ENCODE measurements at regions not wholly inside any gene's neighbourhood (a gene's known extent, or its start where the extent isn't known, plus 50 kb on each side); places are given as distances from the start of the nearest gene placed in this dataset.

- H3K9me2 ChIP-seq = no peaks in the 10 kb centered on the region
- WGBS (ENCODE audit: low lambda C conversion rate) = 44% methylated on average over 7 of the region's 7 CpGs
- no peak overlapping the region for H3K4me2 ChIP-seq
- H2AFZ ChIP-seq (ENCODE audit: low read depth) = no peak overlapping the region
- ChIA-PET CTCF (no interaction called here), POLR2A (no interaction called here)
- no peak overlapping the region for H3K4me3 ChIP-seq (ENCODE audit: low read depth in 2 of 2, low read length in 1 of 2)
- H3K4me1 ChIP-seq (ENCODE audit: control insufficient read depth in 1 of 2, insufficient read depth in 2 of 2, low read depth in 1 of 2, low read length in 1 of 2) = no peaks in the 10 kb centered on the region
- DNase-seq = no peak
- H3K79me2 ChIP-seq (ENCODE audit: insufficient read depth) = no peaks in the 10 kb centered on the region
- H3K36me3 ChIP-seq (replicated peaks in 1 of 2; ENCODE audit: control insufficient read depth in 1 of 2, insufficient read depth in 2 of 2, low read length in 1 of 2) = no peaks in the 10 kb centered on the region
- no peak overlapping the region for H3K9ac ChIP-seq
- no peak for TF ChIP-seq ZBTB33 (IDR thresholded peaks at IDR 0.05; ENCODE audit: borderline replicate concordance, low read depth)
- TF ChIP-seq MEF2A (IDR thresholded peaks at IDR 0.05; ENCODE audit: borderline replicate concordance, low read depth) = no peak
- H3K27me3 ChIP-seq (ENCODE audit: insufficient read depth) = peaks cover 1% of the 10 kb centered on the region; the same call in 1 of the 2 replicates
- no peaks in the 10 kb centered on the region for H4K20me1 ChIP-seq (ENCODE audit: insufficient read depth)
- H3K27ac ChIP-seq (ENCODE audit: low read depth in 2 of 2, low read length in 1 of 2) = no peak overlapping the region
- 0 out of 2 replicates have a peak, but pooled peaks cover 4% of the 10 kb centered on the region for H3K9me3 ChIP-seq
- H3F3A ChIP-seq (replicated peaks; ENCODE audit: insufficient read depth) = no peaks in the 10 kb centered on the region
These were observed 72.5 kb downstream of the LHX2 start for GRCh38 chr9:124084087-124084486.

DNA sequence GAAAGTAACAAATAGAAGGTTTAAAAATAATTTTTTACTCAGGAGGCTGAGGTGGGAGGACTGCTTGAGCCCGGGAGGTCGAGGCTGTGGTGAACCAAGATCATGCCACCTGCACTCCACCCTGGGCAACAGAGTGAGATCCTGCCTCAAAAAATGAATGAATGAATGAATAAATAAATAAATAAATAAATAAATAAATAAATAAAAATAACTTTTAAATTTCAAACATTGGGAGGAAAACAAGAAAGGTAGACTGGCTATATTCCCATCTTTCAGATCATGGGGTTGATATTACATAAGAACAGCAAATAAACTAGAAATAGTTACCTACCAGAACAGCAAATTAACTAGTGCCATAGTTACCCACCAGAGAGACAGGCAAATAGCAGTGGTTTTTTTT lies 75.7 kb downstream of the LHX2 start:
- H3K9me3 ChIP-seq = 0 out of 2 replicates have a peak, but pooled peaks cover 4% of the 10 kb centered on the region
- H3K79me2 ChIP-seq (ENCODE audit: insufficient read depth) = no peaks in the 10 kb centered on the region
- H3K4me1 ChIP-seq (ENCODE audit: control insufficient read depth in 1 of 2, insufficient read depth in 2 of 2, low read depth in 1 of 2, low read length in 1 of 2) = no peaks in the 10 kb centered on the region
- H3K4me2 ChIP-seq = no peak overlapping the region
- H3K27ac ChIP-seq (ENCODE audit: low read depth in 2 of 2, low read length in 1 of 2) = no peak overlapping the region
- ChIA-PET CTCF (no interaction called here), POLR2A (no interaction called here)
- H4K20me1 ChIP-seq (ENCODE audit: insufficient read depth) = no peaks in the 10 kb centered on the region
- H3F3A ChIP-seq (replicated peaks; ENCODE audit: insufficient read depth) = no peaks in the 10 kb centered on the region
- no peak overlapping the region for H2AFZ ChIP-seq (ENCODE audit: low read depth)
- WGBS (ENCODE audit: low lambda C conversion rate) = 62% methylated on average over 2 of the region's 2 CpGs
- TF ChIP-seq RFX5 (IDR thresholded peaks at IDR 0.05; ENCODE audit: low read length) (no peak), CTCF (IDR thresholded peaks at IDR 0.05) (no peak), TCF12 (IDR thresholded peaks at IDR 0.05) (no peak), RXRA (IDR thresholded peaks at IDR 0.05; ENCODE audit: borderline replicate concordance, low read depth) (no peak), GABPA (IDR thresholded peaks at IDR 0.05; ENCODE audit: low read depth) (no peak), YY1 (IDR thresholded peaks at IDR 0.05; ENCODE audit: low read depth) (no peak), SIN3A (IDR thresholded peaks at IDR 0.05; ENCODE audit: borderline replicate concordance, low read depth, low read length) (no peak), MEF2A (IDR thresholded peaks at IDR 0.05; ENCODE audit: borderline replicate concordance, low read depth) (no peak), TAF1 (IDR thresholded peaks at IDR 0.05; ENCODE audit: borderline replicate concordance, low read depth, low read length) (no peak), RAD21 (IDR thresholded peaks at IDR 0.05; ENCODE audit: low read length) (no peak), MAX (IDR thresholded peaks at IDR 0.05; ENCODE audit: low read depth) (no peak)
- H3K36me3 ChIP-seq (replicated peaks in 1 of 2; ENCODE audit: control insufficient read depth in 1 of 2, insufficient read depth in 2 of 2, low read length in 1 of 2) = no peaks in the 10 kb centered on the region
- H3K9ac ChIP-seq = no peak overlapping the region
- no peaks in the 10 kb centered on the region for H3K9me2 ChIP-seq
- peaks cover 4% of the 10 kb centered on the region; the same call in 1 of the 2 replicates for H3K27me3 ChIP-seq (ENCODE audit: insufficient read depth)
- DNase-seq = no peak
- H3K4me3 ChIP-seq (ENCODE audit: low read depth in 2 of 2, low read length in 1 of 2) = no peak overlapping the region
